Neural crest cell (in vitro differentiated cells): ENCODE measurements at regions not wholly inside any gene's neighbourhood (a gene's known extent, or its start where the extent isn't known, plus 50 kb on each side); places are given as distances from the start of the nearest gene placed in this dataset.
"Not testable (repeated sequence)": the region's sequence is repeated elsewhere in the genome, so short reads cannot be mapped to it uniquely, and the experiment has no call there.

Experiments used
- DNase-seq: peaks from one replicate; pipeline ENCODE4 v3.0.0; 2021; ENCODE audit warnings: low read depth, mixed read lengths, low spot score
- H3K27ac Mint-ChIP-seq: one replicate; pipeline ENCODE4 v1.8.0; 2021; ENCODE audit warnings: mild to moderate bottlenecking, mixed read lengths; ENCODE audit not compliant: unreplicated experiment
- H3K27me3 Mint-ChIP-seq: 2 replicates; pipeline ENCODE4 v1.8.0; 2021; ENCODE audit warnings: low read depth, mild to moderate bottlenecking, mixed read lengths
- H3K36me3 Mint-ChIP-seq: 2 replicates; pipeline ENCODE4 v1.8.0; 2021; ENCODE audit warnings: low read depth, mild to moderate bottlenecking, mixed read lengths
- H3K4me1 Mint-ChIP-seq: 2 replicates; pipeline ENCODE4 v1.8.0; 2021; ENCODE audit warnings: mixed read lengths
- H3K4me3 Mint-ChIP-seq: one replicate; pipeline ENCODE4 v1.8.0; 2021; ENCODE audit warnings: mild to moderate bottlenecking, mixed read lengths
- H3K9me3 Mint-ChIP-seq: 2 replicates; pipeline ENCODE4 v1.8.0; 2021; ENCODE audit warnings: mixed read lengths
- TF ChIP-seq, protein P1 (sequence below): fragments of 200-600 bp; sonication (generic); conservative IDR thresholded peaks from 2 replicates; pipeline ENCODE4 v1.5.0; 2021; ENCODE audit warnings: antibody characterized with exemption, mild to moderate bottlenecking

DNA sequence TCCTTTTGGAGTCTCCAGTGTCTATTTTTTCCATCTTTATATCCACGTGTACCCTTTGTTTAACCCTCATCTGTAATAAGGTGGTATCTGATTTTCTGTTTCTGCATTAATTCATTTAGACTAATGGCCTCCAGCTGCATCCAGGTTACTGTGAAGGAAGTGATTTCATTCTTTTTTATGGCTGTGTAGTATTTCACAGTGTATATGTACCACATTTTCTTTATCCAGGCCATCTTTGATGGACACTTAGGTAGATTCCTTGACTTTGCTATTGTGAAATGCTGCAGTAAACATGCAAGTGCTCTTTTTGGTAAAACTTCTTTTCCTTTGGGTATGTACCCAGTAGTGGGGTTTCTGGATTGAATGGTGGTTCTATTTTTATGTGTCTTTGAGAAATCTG lies 128.0 kb upstream of the MTPN start:
- Mint-ChIP-seq H3K36me3 (no peaks in the 10 kb centered on the region), H3K9me3 (peaks cover 9% of the 10 kb centered on the region), H3K27ac (no peak overlapping the region), H3K4me3 (no peak overlapping the region), H3K4me1 (no peaks in the 10 kb centered on the region), H3K27me3 (no peaks in the 10 kb centered on the region)
- TF ChIP-seq, protein P1, sequence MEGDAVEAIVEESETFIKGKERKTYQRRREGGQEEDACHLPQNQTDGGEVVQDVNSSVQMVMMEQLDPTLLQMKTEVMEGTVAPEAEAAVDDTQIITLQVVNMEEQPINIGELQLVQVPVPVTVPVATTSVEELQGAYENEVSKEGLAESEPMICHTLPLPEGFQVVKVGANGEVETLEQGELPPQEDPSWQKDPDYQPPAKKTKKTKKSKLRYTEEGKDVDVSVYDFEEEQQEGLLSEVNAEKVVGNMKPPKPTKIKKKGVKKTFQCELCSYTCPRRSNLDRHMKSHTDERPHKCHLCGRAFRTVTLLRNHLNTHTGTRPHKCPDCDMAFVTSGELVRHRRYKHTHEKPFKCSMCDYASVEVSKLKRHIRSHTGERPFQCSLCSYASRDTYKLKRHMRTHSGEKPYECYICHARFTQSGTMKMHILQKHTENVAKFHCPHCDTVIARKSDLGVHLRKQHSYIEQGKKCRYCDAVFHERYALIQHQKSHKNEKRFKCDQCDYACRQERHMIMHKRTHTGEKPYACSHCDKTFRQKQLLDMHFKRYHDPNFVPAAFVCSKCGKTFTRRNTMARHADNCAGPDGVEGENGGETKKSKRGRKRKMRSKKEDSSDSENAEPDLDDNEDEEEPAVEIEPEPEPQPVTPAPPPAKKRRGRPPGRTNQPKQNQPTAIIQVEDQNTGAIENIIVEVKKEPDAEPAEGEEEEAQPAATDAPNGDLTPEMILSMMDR: no peak
- DNase-seq: no peak

DNA sequence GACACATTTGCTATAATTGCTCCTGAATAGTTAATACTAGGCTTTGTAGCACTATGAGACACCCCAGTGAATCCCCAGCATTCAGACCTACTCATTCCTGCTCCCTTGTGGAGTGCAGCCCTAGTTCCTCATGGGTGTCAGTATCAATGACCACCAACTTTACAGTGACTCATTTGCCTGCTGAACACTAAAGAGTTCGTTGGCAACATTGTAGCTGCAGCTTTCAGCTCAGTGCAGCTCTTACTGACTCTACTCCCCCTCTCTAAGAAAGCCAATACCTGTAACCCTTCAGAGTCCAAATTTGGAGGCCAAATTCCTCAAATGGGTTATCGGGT lies 127.1 kb upstream of the MTPN start:
- Mint-ChIP-seq H3K4me3 (no peak overlapping the region), H3K27ac (no peak overlapping the region), H3K36me3 (peaks cover 2% of the 10 kb centered on the region), H3K9me3 (peaks cover 10% of the 10 kb centered on the region), H3K4me1 (no peaks in the 10 kb centered on the region), H3K27me3 (no peaks in the 10 kb centered on the region)
- TF ChIP-seq, protein P1: no peak
- no peak for DNase-seq

GRCh38 chr7:136103545-136104268 lies 126.5 kb upstream of the MTPN start:
- Mint-ChIP-seq H3K4me1 (no peaks in the 10 kb centered on the region), H3K9me3 (peaks cover 10% of the 10 kb centered on the region), H3K27ac (no peak overlapping the region), H3K4me3 (no peak overlapping the region), H3K36me3 (peaks cover 2% of the 10 kb centered on the region), H3K27me3 (no peaks in the 10 kb centered on the region)
- DNase-seq: no peak
- TF ChIP-seq, protein P1: no peak

- no peak for DNase-seq
- peaks cover 2% of the 10 kb centered on the region for H3K36me3 Mint-ChIP-seq
- H3K27ac Mint-ChIP-seq: peak overlapping the region; percentile 78
- peaks cover 10% of the 10 kb centered on the region for H3K9me3 Mint-ChIP-seq
- no peak overlapping the region for H3K4me3 Mint-ChIP-seq
- no peaks in the 10 kb centered on the region for H3K4me1 Mint-ChIP-seq
- TF ChIP-seq, protein P1: no peak
- no peaks in the 10 kb centered on the region for H3K27me3 Mint-ChIP-seq
These were observed 125.7 kb upstream of the MTPN start for GRCh38 chr7:136102881-136103280.

GRCh38 chr7:136092714-136093113 lies 115.6 kb upstream of the MTPN start:
- not testable (repeated sequence) for H3K9me3 Mint-ChIP-seq, H3K36me3 Mint-ChIP-seq, H3K27me3 Mint-ChIP-seq, H3K27ac Mint-ChIP-seq, H3K4me1 Mint-ChIP-seq, DNase-seq, H3K4me3 Mint-ChIP-seq

- Mint-ChIP-seq H3K4me3 (no peak overlapping the region), H3K4me1 (peaks cover 5% of the 10 kb centered on the region), H3K27ac (no peak overlapping the region), H3K27me3 (no peaks in the 10 kb centered on the region), H3K36me3 (no peaks in the 10 kb centered on the region), H3K9me3 (peaks cover 5% of the 10 kb centered on the region)
- no peak for DNase-seq
- TF ChIP-seq, protein P1: no peak
These were observed 110.7 kb upstream of the MTPN start for GRCh38 chr7:136087881-136088280.
